ENCODE measurements at regions not wholly inside any gene's neighbourhood (a gene's known extent, or its start where the extent isn't known, plus 50 kb on each side); places are given as distances from the start of the nearest gene placed in this dataset.

DNA sequence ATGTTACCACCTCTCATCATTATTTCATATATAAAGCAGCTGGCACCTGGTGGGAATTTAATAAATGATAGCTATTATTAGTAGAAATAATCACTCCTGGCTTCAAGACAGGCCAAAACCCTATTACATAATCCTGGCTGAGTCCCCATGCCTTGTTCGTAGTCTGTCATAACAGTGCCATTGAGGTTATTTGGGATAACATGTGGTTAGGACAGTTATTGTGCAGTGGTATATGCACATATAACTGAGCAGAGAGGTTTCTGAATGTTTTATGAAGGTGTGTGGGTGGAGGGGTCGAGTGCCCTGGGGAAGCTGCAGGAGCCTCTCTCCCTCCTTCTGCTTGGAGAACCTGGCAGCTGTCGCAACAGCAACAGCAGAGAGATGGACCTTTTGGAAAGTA, 162.4 kb upstream of the NABP1 start:
- DNase-seq (ENCODE audit: low read depth) = no peak

- DNase-seq (ENCODE audit: low read depth) = no peak
These were observed 161.7 kb upstream of the NABP1 start for GRCh38 chr2:191516260-191516659.

- no peak for DNase-seq (ENCODE audit: low read depth)
These were observed 156.2 kb upstream of the NABP1 start for GRCh38 chr2:191521608-191522208.

GRCh38 chr2:191522478-191523120, 155.3 kb upstream of the NABP1 start:
- no peak for DNase-seq (ENCODE audit: low read depth)

GRCh38 chr2:191526091-191526490, 151.8 kb upstream of the NABP1 start:
- DNase-seq (ENCODE audit: low read depth) = no peak

- no peak for DNase-seq (ENCODE audit: low read depth)
These were observed 151.4 kb upstream of the NABP1 start for GRCh38 chr2:191526536-191526935.

- DNase-seq (ENCODE audit: low read depth) = no peak
These were observed 150.9 kb upstream of the NABP1 start for GRCh38 chr2:191526953-191527556.

GRCh38 chr2:191530618-191531017, 147.3 kb upstream of the NABP1 start:
- DNase-seq (ENCODE audit: low read depth) = no peak

GRCh38 chr2:191533693-191534180, 144.2 kb upstream of the NABP1 start:
- no peak for DNase-seq (ENCODE audit: low read depth)

GRCh38 chr2:191537921-191538320, 140.0 kb upstream of the NABP1 start:
- no peak for DNase-seq (ENCODE audit: low read depth)

DNA sequence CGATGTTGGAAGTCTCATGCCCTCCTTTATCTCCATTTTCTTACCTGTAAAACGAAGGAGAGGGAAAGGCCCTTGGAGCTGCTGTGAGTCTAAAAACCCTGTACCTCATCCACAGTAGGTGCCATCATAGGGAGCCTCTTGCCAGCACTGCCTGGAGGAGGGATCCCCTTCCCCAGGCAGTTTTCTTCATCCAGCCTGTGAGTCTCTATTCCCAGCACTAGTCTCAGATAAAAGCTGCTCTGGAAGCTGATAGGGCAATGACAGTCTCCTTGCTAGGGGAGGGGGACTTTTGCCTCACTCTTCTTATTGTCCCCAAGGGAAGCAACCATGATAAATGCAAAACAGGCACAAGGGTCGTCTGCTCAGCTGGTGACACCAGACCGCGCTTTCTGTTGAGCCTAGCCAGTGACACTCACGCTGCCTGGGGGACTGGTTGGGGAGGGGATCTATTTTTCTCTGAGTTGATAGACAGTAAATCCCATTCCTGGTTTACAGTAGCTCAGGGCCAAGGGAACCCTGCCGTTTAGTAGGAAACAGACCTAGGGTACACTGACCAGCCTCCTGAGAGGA, 139.5 kb upstream of the NABP1 start:
- DNase-seq (ENCODE audit: low read depth) = no peak

DNA sequence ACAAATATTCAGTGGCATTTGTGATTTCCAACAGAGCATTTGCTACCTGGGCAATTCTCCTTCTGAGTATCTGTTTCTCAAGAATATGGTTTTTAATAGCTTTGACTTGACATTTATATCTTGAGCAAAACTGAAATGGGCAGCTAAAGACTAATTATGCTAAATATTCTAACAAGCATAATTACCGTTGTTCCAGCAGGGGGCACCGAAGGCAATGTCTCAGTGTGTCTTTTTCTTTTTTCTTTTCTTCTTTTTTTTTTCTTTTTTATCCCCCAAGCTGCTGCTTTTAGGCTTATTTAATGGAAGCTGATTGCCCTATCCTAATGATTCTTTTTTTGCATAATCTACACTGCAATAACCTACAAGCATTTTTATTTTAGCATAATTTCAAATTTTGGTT, 138.9 kb upstream of the NABP1 start:
- DNase-seq (ENCODE audit: low read depth) = peak; percentile 5

DNA sequence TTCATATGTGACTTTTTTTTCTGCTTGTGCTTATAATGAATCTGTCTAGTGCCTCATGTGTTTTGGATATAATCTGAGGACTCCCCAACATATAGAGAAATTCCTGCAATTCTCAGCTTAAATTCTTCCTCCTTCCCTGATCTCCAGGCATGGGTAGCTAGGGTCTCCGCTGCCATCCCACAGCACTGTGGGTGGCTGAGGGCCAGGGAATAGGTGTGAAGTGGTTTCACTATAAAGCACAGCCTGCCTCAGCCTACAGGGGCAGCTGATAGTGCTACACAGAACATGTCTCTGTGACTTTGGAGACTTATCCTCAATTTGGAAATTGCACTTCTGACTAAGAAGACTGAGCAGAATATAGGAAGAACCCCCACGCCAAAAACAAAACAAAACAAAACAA, 137.3 kb upstream of the NABP1 start:
- no peak for DNase-seq (ENCODE audit: low read depth)

GRCh38 chr2:191543708-191544107, 134.2 kb upstream of the NABP1 start:
- no peak for DNase-seq (ENCODE audit: low read depth)

DNA sequence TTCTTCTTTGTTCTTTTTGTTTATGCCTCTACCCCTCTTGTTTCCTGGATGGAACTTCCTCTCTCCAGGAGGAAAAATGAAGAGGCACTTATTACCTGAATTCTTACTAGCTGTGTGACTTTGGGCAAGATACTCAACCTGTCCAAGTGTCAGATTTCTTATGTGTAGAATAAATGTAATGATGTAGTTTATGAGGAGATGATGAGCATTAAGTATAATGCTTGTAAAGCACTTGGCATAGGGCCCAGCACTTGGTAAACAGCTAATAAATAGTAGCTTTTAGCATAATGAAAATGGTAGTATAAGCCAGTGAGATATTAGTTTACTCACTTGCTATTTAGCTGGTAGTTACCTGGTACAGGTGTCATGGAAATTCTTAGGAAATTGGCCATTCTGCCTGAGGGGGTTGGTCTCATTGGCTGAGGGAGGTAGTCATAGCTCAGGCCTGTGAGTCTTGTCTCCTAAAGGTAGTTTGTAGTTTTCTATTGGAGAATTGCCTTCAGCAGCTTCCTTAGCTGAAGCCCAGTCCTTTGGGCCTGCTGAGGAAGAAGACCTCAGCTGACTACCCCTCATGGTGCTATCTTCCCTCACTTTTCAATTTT, 133.4 kb upstream of the NABP1 start:
- no peak for DNase-seq (ENCODE audit: low read depth)

GRCh38 chr2:191545361-191545760, 132.6 kb upstream of the NABP1 start:
- no peak for DNase-seq (ENCODE audit: low read depth)

GRCh38 chr2:191552066-191552465, 125.9 kb upstream of the NABP1 start:
- DNase-seq (ENCODE audit: low read depth) = no peak

DNA sequence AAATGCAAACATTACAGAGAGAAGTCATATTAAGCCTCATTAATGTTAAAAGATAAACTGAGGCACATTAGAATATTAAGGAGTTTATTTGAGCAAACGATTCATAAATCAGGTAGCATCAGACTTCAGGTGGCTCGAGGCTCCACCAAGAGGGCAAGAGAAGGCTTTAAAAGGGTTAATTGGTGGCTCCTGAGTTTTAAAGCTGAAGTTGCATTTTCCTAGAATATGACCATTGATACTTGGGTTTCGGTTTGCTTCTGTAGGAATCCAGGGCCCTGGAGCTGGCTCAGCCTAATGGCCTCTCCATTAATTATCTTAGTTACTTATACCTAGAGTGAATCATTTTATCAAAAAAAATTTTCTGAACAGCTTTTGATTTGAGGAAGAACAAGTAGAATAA, 123.7 kb upstream of the NABP1 start:
- DNase-seq (ENCODE audit: low read depth) = no peak

- DNase-seq (ENCODE audit: low read depth) = peak; percentile 73
These were observed 122.7 kb upstream of the NABP1 start for GRCh38 chr2:191555092-191555742.

DNA sequence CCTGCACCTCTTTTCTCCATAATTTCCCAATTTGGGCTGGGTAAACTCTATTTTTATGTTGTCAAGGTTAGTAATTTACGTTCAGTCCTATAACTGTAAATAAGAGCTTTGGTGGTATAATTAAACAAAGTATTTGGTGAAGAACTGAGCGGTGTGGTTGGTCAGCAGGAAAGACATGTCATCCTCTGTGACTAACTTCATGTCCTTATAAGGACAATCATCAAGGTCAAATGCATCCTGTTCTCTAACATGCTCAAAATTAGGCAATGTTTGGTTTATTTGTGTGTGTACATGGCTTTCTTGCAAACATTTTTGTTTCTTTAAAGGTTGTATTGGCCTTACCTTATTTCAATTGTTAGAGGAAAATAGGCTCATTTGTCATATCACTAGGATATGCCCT, 121.5 kb upstream of the NABP1 start:
- DNase-seq (ENCODE audit: low read depth) = no peak

DNA sequence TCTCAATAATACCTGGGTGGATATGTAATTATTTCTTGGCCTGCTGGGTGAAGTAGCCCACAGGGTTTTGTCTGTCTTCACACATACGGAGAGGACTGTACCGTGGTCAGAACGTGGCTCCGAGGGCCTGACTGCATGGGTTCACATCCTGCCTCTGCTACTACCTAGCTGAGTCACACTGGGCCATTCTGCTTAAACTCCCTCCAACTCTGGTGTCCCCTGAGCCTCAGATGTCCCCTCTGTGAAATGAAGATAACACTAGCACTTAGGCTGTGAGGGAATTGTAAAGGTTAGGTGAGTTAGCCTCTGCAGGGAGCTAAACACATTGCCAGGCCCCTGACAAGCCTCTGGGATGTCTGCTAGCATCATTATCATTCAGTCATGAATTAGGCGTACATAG, 120.1 kb upstream of the NABP1 start:
- no peak for DNase-seq (ENCODE audit: low read depth)

- DNase-seq (ENCODE audit: low read depth) = no peak
These were observed 118.4 kb upstream of the NABP1 start for GRCh38 chr2:191559569-191559968.
